Activated CD4-positive, CD25-positive, alpha-beta regulatory T cell treated with anti-CD3 and anti-CD28 coated beads, Interleukin-2, amount 50 U/mL, for 16 hours (primary cell): ENCODE measurements at regions not wholly inside any gene's neighbourhood (a gene's known extent, or its start where the extent isn't known, plus 50 kb on each side); places are given as distances from the start of the nearest gene placed in this dataset.

Experiments
- DNase-seq: peaks from one replicate; pipeline ENCODE4 v3.0.0-alpha.2; 2020; ENCODE audit warnings: low read depth, low spot score

DNA sequence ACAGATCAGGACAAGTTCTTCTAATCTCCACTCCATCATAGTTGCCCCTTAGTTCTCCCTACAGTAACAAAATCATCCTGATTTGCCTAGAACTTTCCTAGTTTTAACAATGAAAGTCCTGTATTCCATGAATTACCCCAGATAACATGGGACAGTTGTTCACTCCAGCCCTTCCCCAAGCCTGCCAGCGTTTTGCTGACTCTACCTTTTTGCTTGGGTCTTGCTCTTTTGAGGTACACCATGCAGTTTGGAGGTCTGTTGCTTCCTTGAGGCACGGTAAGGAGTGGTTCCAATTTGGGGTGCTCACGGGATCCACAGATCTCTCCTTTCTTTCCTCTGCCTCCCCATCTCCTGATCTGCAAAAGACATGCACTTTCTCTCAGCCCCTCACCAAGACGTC is 61.6 kb upstream of the DYRK2 start:
- DNase-seq, result no peak

DNA sequence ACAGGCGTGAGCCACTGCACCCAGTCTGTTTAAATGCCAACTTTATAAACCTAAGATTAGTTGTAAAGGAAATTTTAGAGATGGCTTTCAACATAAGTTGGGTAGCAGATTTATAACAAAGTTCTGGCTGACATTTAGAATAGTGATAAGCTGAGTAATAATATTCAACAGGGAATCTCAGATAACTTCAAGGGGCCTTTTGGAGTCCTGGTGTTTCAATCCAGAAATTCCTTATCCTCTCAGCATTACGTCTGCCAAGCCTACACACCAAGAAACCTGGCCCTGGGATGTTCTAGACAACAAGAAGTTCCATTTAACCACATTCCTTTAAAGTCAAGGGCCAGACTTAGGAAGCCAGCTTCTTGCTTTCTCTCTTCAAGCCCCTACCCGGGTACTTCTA is 59.5 kb upstream of the DYRK2 start:
- no peak for DNase-seq

GRCh38 chr12:67590149-67590790 is 58.3 kb upstream of the DYRK2 start:
- DNase-seq, result no peak

- no peak for DNase-seq
Observed at GRCh38 chr12:67592228-67593011, 56.1 kb upstream of the DYRK2 start.

GRCh38 chr12:67593041-67593440 is 55.5 kb upstream of the DYRK2 start:
- no peak for DNase-seq

GRCh38 chr12:67593461-67594330 is 54.8 kb upstream of the DYRK2 start:
- DNase-seq, result no peak

DNA sequence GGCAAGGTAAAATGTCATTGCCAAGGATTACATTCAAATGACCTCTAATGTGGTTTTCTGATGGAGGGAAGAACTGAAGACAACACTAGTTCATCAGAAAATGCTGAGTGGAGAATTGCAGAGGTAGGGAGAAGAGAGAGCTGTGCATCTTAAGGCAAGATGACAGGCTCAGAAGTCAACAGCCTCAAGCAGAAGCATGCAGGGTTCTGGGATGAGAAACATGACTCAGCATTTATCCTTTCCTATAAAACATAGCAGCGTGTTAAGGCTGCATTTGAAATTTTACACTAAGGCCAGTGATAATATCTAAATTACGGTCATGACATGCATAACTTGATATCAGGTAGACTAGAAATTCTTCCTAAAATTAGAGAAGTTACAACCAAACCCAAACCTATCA is 53.7 kb upstream of the DYRK2 start:
- DNase-seq, result no peak

DNA sequence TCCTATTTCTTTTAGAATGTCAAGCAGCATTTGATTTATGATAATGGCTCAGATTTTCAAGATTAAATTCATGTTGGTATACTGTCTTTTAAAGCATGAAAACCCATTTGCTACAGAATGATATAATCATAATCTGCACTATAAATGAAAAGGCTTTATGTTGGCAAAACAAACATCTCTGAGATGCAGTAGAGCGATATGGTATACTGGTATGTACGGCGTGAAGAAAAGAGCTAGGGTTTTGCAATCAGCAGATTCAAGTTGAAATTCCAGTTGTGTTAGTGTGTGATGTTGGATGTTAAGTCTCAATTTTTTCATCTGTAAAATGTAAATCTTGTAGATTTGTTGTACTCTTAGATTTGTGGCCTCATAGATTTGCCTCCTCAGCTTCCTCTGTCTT is 53.2 kb upstream of the DYRK2 start:
- DNase-seq, result no peak

GRCh38 chr12:67598598-67598997 is 49.9 kb upstream of the DYRK2 start:
- DNase-seq, result no peak
